Lower lobe of right lung (tissue), 2 donors: ENCODE measurements at regions not wholly inside any gene's neighbourhood (a gene's known extent, or its start where the extent isn't known, plus 50 kb on each side); places are given as distances from the start of the nearest gene placed in this dataset.

Source experiments
- ATAC-seq, 2 donors: fragments of 200-7000 bp; cut with Tn5 transposase; one replicate each; pipeline ENCODE4 v1.9.1; 2020 to 2022; ENCODE audit warnings: mild to moderate bottlenecking in 2 of 2, moderate library complexity in 2 of 2
- DNase-seq: peaks from one replicate; pipeline ENCODE4 v3.0.0-alpha.2; 2020
- H3K27ac ChIP-seq: fragments of 200-600 bp; one replicate; pipeline ENCODE4 v1.8.0; 2022
- H3K27me3 ChIP-seq: fragments of 200-600 bp; one replicate; pipeline ENCODE4 v1.8.0; 2022; ENCODE audit warnings: low read depth
- H3K36me3 ChIP-seq: fragments of 200-600 bp; one replicate; pipeline ENCODE4 v1.8.0; 2022; ENCODE audit warnings: mild to moderate bottlenecking
- H3K4me1 ChIP-seq: fragments of 200-600 bp; one replicate; pipeline ENCODE4 v1.8.0; 2022
- H3K4me3 ChIP-seq: fragments of 200-600 bp; one replicate; pipeline ENCODE4 v1.8.0; 2022; ENCODE audit warnings: mild to moderate bottlenecking
- H3K9me3 ChIP-seq: fragments of 200-600 bp; one replicate; pipeline ENCODE4 v1.8.0; 2022
- CTCF ChIP-seq: fragments of 200-600 bp; IDR thresholded peaks from one replicate; pipeline ENCODE4 v1.8.0; 2022; ENCODE audit warnings: antibody characterized with exemption, mild to moderate bottlenecking
- intact Hi-C: fragments of 100-400 bp; cut with DNase I; formaldehyde crosslinking; loops from one replicate; pipeline ENCODE4 v1.11.0; 2022
- donor health status: DM: no; HTN: yes; CAD: no; lungs with severe emphysema.

- Histone ChIP-seq H3K27me3 (no peaks in the 10 kb centered on the region), H3K27ac (no peak overlapping the region), H3K9me3 (peaks cover 4% of the 10 kb centered on the region), H3K36me3 (no peaks in the 10 kb centered on the region), H3K4me1 (no peaks in the 10 kb centered on the region), H3K4me3 (no peak overlapping the region)
- ATAC-seq (no peak), DNase-seq (no peak)
- intact Hi-C loops = no loop called here
- TF ChIP-seq CTCF = no peak
Measured at GRCh38 chr5:165202519-165202910, 1697.1 kb downstream of the MAT2B start.

DNA sequence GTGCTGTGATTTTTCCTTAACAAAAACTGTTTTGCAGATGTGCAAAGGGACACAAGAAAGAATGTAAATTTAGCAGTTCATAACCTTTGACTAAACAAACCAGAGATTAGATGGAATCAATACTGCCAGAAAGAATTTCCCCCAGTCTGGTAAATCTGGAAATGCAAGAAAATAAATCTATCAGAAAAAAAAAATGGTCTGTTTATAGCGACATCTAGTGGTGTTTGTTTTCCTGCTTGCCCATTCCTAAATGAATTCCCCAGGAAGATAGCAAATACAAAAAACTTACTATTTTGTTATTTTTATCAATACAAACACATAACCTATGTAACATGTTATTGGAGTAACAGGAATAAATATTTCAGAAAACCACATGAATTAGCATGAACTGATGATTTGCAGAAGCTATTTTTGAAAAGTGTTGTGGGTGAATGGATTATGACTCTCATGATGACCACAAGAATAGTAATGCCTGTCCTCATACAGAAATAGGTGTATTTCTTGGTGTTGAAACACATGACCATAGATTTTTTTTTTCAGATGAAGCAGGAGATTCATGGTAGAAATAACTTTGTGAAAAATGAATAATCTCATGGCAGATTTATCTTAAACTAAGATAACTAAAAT lies 1703.8 kb downstream of the MAT2B start:
- Histone ChIP-seq H3K4me3 (no peak overlapping the region), H3K4me1 (no peaks in the 10 kb centered on the region), H3K36me3 (no peaks in the 10 kb centered on the region), H3K27me3 (no peaks in the 10 kb centered on the region), H3K27ac (no peak overlapping the region), H3K9me3 (no peaks in the 10 kb centered on the region)
- TF ChIP-seq CTCF = peak; percentile 59
- ATAC-seq (no peak), DNase-seq (no peak)
- intact Hi-C loops = no loop called here

- Histone ChIP-seq H3K27ac (no peak overlapping the region), H3K36me3 (no peaks in the 10 kb centered on the region), H3K9me3 (no peaks in the 10 kb centered on the region), H3K27me3 (no peaks in the 10 kb centered on the region), H3K4me3 (no peak overlapping the region), H3K4me1 (no peaks in the 10 kb centered on the region)
- no peak for DNase-seq
- ATAC-seq = no peak
- intact Hi-C loops = no loop called here
- no peak for TF ChIP-seq CTCF
Measured at GRCh38 chr5:165224366-165225045, 1719.1 kb downstream of the MAT2B start.

DNA sequence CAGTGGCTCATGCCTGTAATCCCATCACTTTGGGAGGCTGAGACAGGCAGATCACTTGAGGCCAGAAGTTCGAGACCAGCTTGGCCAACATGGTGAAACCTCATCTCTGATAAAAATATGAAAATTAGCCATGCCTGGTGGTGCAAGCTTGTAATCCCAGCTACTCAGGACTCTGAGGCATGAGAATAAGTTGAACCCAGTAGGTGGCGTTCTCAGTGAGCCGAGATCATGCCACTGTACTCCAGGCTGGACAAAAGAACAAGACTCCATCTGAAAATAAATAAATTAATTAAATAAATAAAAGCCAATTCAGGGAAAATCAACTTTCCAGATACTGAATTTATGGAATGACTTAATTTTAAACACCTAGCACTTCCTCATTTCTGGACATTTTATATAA lies 1722.1 kb downstream of the MAT2B start:
- Histone ChIP-seq H3K27ac (no peak overlapping the region), H3K27me3 (no peaks in the 10 kb centered on the region), H3K4me1 (no peaks in the 10 kb centered on the region), H3K9me3 (no peaks in the 10 kb centered on the region), H3K36me3 (no peaks in the 10 kb centered on the region), H3K4me3 (no peak overlapping the region)
- intact Hi-C loops = no loop called here
- DNase-seq = no peak
- ATAC-seq = no peak
- no peak for TF ChIP-seq CTCF

- ATAC-seq (no peak), DNase-seq (no peak)
- Histone ChIP-seq H3K9me3 (no peaks in the 10 kb centered on the region), H3K4me1 (no peaks in the 10 kb centered on the region), H3K27ac (no peak overlapping the region), H3K27me3 (no peaks in the 10 kb centered on the region), H3K36me3 (no peaks in the 10 kb centered on the region), H3K4me3 (no peak overlapping the region)
- TF ChIP-seq CTCF = no peak
- intact Hi-C loops = no loop called here
Measured at GRCh38 chr5:165228184-165228583, 1722.8 kb downstream of the MAT2B start.
